Activated CD8-positive, alpha-beta memory T cell treated with anti-CD3 and anti-CD28 coated beads, Interleukin-2, amount 50 U/mL, for 48 hours (primary cell): ENCODE measurements at regions not wholly inside any gene's neighbourhood (a gene's known extent, or its start where the extent isn't known, plus 50 kb on each side); places are given as distances from the start of the nearest gene placed in this dataset.
A peak's percentile ranks its signal among the peaks of the same experiment; 100 is the strongest.

Experiments used
- DNase-seq: peaks from one replicate; pipeline ENCODE4 v3.0.0-alpha.2; 2020

GRCh38 chrX:45719751-45720501 lies 519.2 kb upstream of the DIPK2B start:
- no peak for DNase-seq

- DNase-seq = no peak
Measured at GRCh38 chrX:45718676-45719075, 518.0 kb upstream of the DIPK2B start.

- no peak for DNase-seq
Measured at GRCh38 chrX:45716750-45717149, 516.1 kb upstream of the DIPK2B start.

- DNase-seq = no peak
Measured at GRCh38 chrX:45715748-45716147, 515.1 kb upstream of the DIPK2B start.

GRCh38 chrX:45714866-45715265 lies 514.2 kb upstream of the DIPK2B start:
- DNase-seq = no peak

GRCh38 chrX:45712067-45712466 lies 511.4 kb upstream of the DIPK2B start:
- no peak for DNase-seq

GRCh38 chrX:45711231-45711630 lies 510.6 kb upstream of the DIPK2B start:
- DNase-seq = no peak

GRCh38 chrX:45710081-45710801 lies 509.6 kb upstream of the DIPK2B start:
- peak; percentile 60 for DNase-seq

- DNase-seq = no peak
Measured at GRCh38 chrX:45709381-45709780, 508.7 kb upstream of the DIPK2B start.

- no peak for DNase-seq
Measured at GRCh38 chrX:45699158-45699557, 498.5 kb upstream of the DIPK2B start.

GRCh38 chrX:45697591-45697990 lies 496.9 kb upstream of the DIPK2B start:
- no peak for DNase-seq

- no peak for DNase-seq
Measured at GRCh38 chrX:45696736-45697135, 496.1 kb upstream of the DIPK2B start.

GRCh38 chrX:45689971-45690370 lies 489.3 kb upstream of the DIPK2B start:
- no peak for DNase-seq

- DNase-seq = no peak
Measured at GRCh38 chrX:45683914-45684313, 483.2 kb upstream of the DIPK2B start.

- no peak for DNase-seq
Measured at GRCh38 chrX:45681891-45682290, 481.2 kb upstream of the DIPK2B start.

GRCh38 chrX:45669715-45670340 lies 469.2 kb upstream of the DIPK2B start:
- DNase-seq = no peak

- no peak for DNase-seq
Measured at GRCh38 chrX:45668686-45669443, 468.2 kb upstream of the DIPK2B start.

- DNase-seq = no peak
Measured at GRCh38 chrX:45667666-45668065, 467.0 kb upstream of the DIPK2B start.

- no peak for DNase-seq
Measured at GRCh38 chrX:45664727-45665290, 464.1 kb upstream of the DIPK2B start.

- no peak for DNase-seq
Measured at GRCh38 chrX:45660477-45660876, 459.8 kb upstream of the DIPK2B start.

- DNase-seq = no peak
Measured at GRCh38 chrX:45633419-45633818, 432.7 kb upstream of the DIPK2B start.

- DNase-seq = no peak
Measured at GRCh38 chrX:45632506-45632905, 431.8 kb upstream of the DIPK2B start.

GRCh38 chrX:45630078-45630477 lies 429.4 kb upstream of the DIPK2B start:
- DNase-seq = no peak
